Dedifferentiated amniotic fluid mesenchymal stem cell (primary cell): ENCODE measurements at regions not wholly inside any gene's neighbourhood (a gene's known extent, or its start where the extent isn't known, plus 50 kb on each side); places are given as distances from the start of the nearest gene placed in this dataset.

Source experiments
- DNase-seq: peaks from one replicate; pipeline ENCODE4 v3.0.0-alpha.2; 2016; ENCODE audit errors: extremely low spot score

GRCh38 chr5:17893026-17893635 lies 258.9 kb downstream of the TAF11L14 start:
- no peak for DNase-seq

- no peak for DNase-seq
Observed at GRCh38 chr5:17895288-17896033, 261.2 kb downstream of the TAF11L14 start.

- no peak for DNase-seq
Observed at GRCh38 chr5:17896605-17897004, 262.3 kb downstream of the TAF11L14 start.

- no peak for DNase-seq
Observed at GRCh38 chr5:17897776-17898175, 263.5 kb downstream of the TAF11L14 start.

GRCh38 chr5:17898766-17899165 lies 264.5 kb downstream of the TAF11L14 start:
- no peak for DNase-seq

GRCh38 chr5:17907094-17907493 lies 272.8 kb downstream of the TAF11L14 start:
- no peak for DNase-seq

- peak; percentile 74 for DNase-seq
Observed at GRCh38 chr5:17910318-17910717, 276.1 kb downstream of the TAF11L14 start.

GRCh38 chr5:17912794-17913193 lies 278.5 kb downstream of the TAF11L14 start:
- no peak for DNase-seq

GRCh38 chr5:17916446-17916845 lies 282.2 kb downstream of the TAF11L14 start:
- no peak for DNase-seq

- DNase-seq, result no peak
Observed at GRCh38 chr5:17917465-17917864, 283.2 kb downstream of the TAF11L14 start.

- no peak for DNase-seq
Observed at GRCh38 chr5:17918373-17919104, 284.3 kb downstream of the TAF11L14 start.

GRCh38 chr5:17925276-17925675 lies 291.0 kb downstream of the TAF11L14 start:
- DNase-seq, result no peak

GRCh38 chr5:17928581-17928981 lies 294.3 kb downstream of the TAF11L14 start:
- DNase-seq, result peak; percentile 20

- no peak for DNase-seq
Observed at GRCh38 chr5:17929171-17929570, 294.9 kb downstream of the TAF11L14 start.

GRCh38 chr5:17930346-17930745 lies 296.1 kb downstream of the TAF11L14 start:
- no peak for DNase-seq

GRCh38 chr5:17944046-17944445 lies 309.8 kb downstream of the TAF11L14 start:
- no peak for DNase-seq

GRCh38 chr5:17947029-17947428 lies 312.8 kb downstream of the TAF11L14 start:
- no peak for DNase-seq

GRCh38 chr5:17951392-17952169 lies 317.3 kb downstream of the TAF11L14 start:
- no peak for DNase-seq

- DNase-seq, result no peak
Observed at GRCh38 chr5:17952231-17952630, 318.0 kb downstream of the TAF11L14 start.

- DNase-seq, result no peak
Observed at GRCh38 chr5:17964067-17964466, 329.8 kb downstream of the TAF11L14 start.

- DNase-seq, result no peak
Observed at GRCh38 chr5:17966640-17967402, 332.6 kb downstream of the TAF11L14 start.
